IPS-15b (cell line): ENCODE measurements at regions not wholly inside any gene's neighbourhood (a gene's known extent, or its start where the extent isn't known, plus 50 kb on each side); places are given as distances from the start of the nearest gene placed in this dataset.

Experiments
- H3K27me3 ChIP-seq: one replicate; pipeline ENCODE4 v1.6.1; 2013; ENCODE audit warnings: low read length; ENCODE audit not compliant: control insufficient read depth, insufficient read depth
- H3K36me3 ChIP-seq: one replicate; pipeline ENCODE4 v1.6.1; 2013; ENCODE audit warnings: low read length; ENCODE audit not compliant: control insufficient read depth, insufficient read depth
- H3K4me1 ChIP-seq: one replicate; pipeline ENCODE4 v1.6.1; 2013; ENCODE audit warnings: mild to moderate bottlenecking, low read length; ENCODE audit not compliant: control insufficient read depth, insufficient read depth
- H3K4me3 ChIP-seq: one replicate; pipeline ENCODE4 v1.5.1; 2013; ENCODE audit warnings: low read depth, low read length
- H3K9ac ChIP-seq: one replicate; pipeline ENCODE4 v1.6.1; 2013; ENCODE audit warnings: low read depth, mild to moderate bottlenecking, low read length
- H3K9me3 ChIP-seq: one replicate; pipeline ENCODE4 v1.6.1; 2013; ENCODE audit warnings: mild to moderate bottlenecking, low read length; ENCODE audit not compliant: control insufficient read depth, insufficient read depth

DNA sequence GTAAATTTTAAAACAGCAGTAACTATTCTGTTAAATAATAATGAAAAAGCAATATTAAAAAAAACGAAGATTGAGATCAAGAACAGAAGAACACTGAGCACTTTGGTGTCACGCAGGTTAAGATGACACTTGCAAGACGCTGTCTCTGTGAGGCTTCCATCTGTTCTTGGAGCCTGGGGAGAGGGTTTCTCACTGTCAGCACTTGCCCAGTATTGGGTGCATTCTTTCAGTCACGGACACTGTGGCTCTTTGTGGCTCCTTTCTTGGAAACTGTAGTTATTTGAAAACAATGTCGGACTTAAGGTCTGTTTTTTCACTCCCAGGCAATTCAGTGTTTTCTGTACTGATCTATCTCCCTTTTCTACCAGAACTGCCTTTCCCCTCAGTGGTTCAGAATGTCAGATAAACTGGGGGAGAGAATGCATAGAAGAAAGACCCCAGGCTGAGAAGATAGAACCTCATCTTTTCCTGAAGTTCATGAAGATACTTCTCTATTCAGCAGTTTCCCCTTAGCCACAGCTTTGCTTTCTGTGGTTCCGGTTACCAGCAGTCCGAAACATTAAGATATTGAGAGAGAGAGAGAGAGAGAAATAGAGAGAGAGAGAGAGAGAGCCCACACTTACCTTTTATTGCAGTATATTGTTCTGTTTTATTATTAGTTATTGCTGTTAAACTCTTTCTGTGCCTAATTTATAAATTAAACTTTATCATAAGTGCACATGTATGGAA lies 283.3 kb downstream of the DCDC2C start:
- no peak overlapping the region for H3K9ac ChIP-seq
- no peaks in the 10 kb centered on the region for H3K9me3 ChIP-seq
- H3K4me1 ChIP-seq, result no peaks in the 10 kb centered on the region
- no peaks in the 10 kb centered on the region for H3K36me3 ChIP-seq
- H3K4me3 ChIP-seq, result no peak overlapping the region
- H3K27me3 ChIP-seq, result no peaks in the 10 kb centered on the region

DNA sequence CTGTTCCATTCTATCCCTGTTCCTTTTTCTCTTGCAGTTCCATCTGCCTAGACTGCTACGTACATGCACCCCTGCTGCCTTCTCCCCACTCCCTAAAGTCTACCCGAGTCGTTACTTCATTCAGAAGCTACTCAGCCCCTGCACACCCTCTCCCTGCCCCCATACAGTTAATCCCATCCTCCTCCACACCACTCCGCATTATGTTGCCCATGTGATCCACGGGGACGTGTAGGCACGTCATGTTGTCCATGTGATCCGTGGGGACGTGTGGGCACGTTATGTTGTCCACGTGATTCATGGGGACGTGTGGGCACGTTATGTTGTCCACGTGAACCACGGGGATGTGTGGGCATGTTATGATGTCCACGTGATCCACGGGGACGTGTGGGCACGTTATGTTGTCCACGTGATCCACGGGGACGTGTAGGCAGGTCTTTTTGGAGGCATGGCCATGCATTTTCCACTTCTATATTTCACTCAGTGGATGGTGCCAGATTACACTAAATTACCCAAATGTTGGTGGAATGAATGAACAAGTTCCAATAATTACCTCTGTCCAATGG lies 299.5 kb downstream of the DCDC2C start:
- no peaks in the 10 kb centered on the region for H3K4me1 ChIP-seq
- no peaks in the 10 kb centered on the region for H3K27me3 ChIP-seq
- no peaks in the 10 kb centered on the region for H3K9me3 ChIP-seq
- no peak overlapping the region for H3K9ac ChIP-seq
- no peaks in the 10 kb centered on the region for H3K36me3 ChIP-seq
- no peak overlapping the region for H3K4me3 ChIP-seq

DNA sequence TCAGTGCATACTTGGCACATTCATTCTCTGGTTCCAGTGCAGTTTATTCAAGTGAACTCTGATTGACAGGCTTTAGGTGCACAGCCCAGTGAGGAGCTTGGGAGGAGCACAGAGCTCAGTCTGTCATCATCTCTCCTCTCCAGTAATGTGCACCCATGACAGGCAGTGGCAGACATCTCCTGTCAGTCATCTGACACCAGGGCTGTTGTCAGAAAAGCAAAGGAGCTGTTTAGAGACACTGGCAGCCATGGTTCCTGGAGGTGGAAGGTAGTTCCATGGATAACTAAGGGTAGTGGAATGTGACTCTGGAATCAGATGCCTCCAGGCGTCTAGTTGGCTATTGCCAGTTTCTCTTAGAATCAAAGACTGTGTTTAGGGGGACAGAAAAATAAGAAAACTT lies 308.8 kb downstream of the DCDC2C start:
- H3K9me3 ChIP-seq, result peaks cover 3% of the 10 kb centered on the region
- H3K27me3 ChIP-seq, result no peaks in the 10 kb centered on the region
- no peak overlapping the region for H3K4me3 ChIP-seq
- no peaks in the 10 kb centered on the region for H3K36me3 ChIP-seq
- H3K9ac ChIP-seq, result no peak overlapping the region
- H3K4me1 ChIP-seq, result no peaks in the 10 kb centered on the region

DNA sequence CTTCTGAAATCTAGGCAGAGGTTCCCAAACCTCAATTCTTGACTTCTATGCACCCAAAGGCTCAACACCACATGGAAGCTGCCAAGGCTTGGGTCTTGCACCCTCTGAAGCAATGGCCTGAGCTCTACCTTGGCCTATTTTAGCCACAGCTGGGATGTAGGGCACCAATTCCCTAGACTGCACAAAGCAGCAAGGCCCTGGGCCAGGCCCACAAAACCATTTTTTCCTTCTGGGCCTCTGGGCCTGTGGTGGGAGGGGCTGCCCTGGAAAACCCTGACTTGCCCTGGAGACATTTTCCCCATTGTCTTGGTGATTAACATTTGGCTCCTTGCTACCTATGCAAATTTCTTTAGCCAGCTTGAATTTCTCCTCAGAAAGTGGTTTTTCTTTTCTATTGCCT lies 315.2 kb downstream of the DCDC2C start:
- Histone ChIP-seq H3K9me3 (no peaks in the 10 kb centered on the region), H3K4me3 (no peak overlapping the region), H3K27me3 (no peaks in the 10 kb centered on the region), H3K4me1 (no peaks in the 10 kb centered on the region), H3K9ac (no peak overlapping the region), H3K36me3 (no peaks in the 10 kb centered on the region)

DNA sequence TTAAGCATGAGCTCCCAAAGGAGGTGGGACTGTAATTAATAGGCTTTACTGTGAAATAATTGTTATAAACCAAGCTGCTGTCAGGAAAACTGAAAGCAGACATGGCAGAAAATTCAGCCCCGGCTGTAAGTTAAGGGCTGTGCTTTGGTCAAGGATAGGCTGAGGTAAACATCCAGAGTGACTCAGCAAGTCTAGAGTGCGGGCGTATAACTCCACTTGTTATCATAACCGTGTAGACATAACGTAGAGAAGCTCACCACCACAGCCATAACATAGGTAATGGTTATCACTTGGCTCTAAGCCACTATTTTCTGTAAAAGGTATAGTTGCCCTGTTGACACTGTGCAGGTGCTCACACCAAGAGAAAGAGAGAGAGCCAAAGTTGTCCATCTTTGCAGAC lies 316.8 kb downstream of the DCDC2C start:
- H3K36me3 ChIP-seq, result no peaks in the 10 kb centered on the region
- H3K4me1 ChIP-seq, result no peaks in the 10 kb centered on the region
- no peaks in the 10 kb centered on the region for H3K9me3 ChIP-seq
- H3K4me3 ChIP-seq, result no peak overlapping the region
- H3K9ac ChIP-seq, result no peak overlapping the region
- H3K27me3 ChIP-seq, result no peaks in the 10 kb centered on the region

DNA sequence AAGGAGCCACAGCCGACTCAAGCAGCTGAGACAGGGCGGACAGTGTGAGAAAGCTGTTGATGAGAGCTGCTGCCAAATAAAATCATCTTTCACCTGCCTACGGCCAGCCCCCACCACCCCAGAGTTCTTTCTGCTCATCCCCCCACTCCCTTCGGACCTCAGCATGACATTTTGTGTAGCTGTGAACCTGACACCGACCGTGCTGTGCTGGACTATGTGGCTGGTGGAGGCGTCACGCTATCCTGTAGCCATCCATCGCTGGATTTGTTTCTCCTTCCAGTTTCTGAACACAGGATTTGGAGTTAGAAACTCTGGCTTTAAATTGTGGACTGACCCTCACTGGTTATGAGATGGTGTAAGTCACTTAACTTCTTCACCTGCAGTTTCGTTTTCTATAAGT lies 317.3 kb downstream of the DCDC2C start:
- no peak overlapping the region for H3K9ac ChIP-seq
- H3K4me1 ChIP-seq, result no peaks in the 10 kb centered on the region
- H3K9me3 ChIP-seq, result no peaks in the 10 kb centered on the region
- no peak overlapping the region for H3K4me3 ChIP-seq
- H3K36me3 ChIP-seq, result no peaks in the 10 kb centered on the region
- H3K27me3 ChIP-seq, result no peaks in the 10 kb centered on the region

DNA sequence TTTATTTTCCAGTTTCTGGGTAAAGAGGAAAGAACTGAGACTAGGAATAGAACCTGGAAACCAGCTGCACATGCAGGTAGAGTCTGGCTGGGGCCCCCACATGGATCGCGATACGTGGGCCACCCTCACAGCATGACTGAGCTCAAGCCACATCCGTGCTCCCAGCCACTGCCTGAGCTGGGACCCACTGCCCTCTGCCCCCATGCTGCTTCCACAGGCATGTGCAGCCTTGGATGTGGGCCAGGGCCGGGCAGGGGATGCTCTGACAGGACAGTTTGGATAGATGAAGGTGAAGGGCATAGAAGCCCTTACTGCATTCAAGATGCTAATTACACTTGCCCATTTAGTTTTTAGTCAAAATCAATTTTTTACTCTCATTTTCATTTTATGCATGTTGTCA lies 321.2 kb downstream of the DCDC2C start:
- no peak overlapping the region for H3K9ac ChIP-seq
- H3K36me3 ChIP-seq, result no peaks in the 10 kb centered on the region
- H3K9me3 ChIP-seq, result no peaks in the 10 kb centered on the region
- H3K4me3 ChIP-seq, result no peak overlapping the region
- no peaks in the 10 kb centered on the region for H3K27me3 ChIP-seq
- no peaks in the 10 kb centered on the region for H3K4me1 ChIP-seq

DNA sequence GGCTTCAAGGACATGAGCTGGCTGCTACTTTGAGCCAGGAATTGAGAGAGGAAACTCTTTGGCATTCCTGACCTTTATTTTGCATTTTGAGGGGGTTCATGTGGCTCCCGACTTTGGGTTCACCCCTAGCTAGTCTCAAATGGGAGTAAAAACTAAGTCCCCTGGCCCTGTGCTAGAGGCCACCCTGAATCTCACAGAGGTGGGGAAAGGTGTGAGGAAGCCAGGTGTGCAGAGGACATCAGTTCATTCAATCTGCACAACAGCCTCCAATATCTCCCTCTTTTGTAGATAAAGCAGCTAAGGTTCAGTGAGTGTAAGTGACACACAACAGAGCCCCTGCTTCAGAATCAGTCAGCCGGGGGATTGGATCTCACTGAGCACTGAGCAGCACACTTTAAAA lies 325.7 kb downstream of the DCDC2C start:
- Histone ChIP-seq H3K9ac (no peak overlapping the region), H3K4me3 (no peak overlapping the region), H3K4me1 (no peaks in the 10 kb centered on the region), H3K36me3 (no peaks in the 10 kb centered on the region), H3K9me3 (no peaks in the 10 kb centered on the region), H3K27me3 (no peaks in the 10 kb centered on the region)

DNA sequence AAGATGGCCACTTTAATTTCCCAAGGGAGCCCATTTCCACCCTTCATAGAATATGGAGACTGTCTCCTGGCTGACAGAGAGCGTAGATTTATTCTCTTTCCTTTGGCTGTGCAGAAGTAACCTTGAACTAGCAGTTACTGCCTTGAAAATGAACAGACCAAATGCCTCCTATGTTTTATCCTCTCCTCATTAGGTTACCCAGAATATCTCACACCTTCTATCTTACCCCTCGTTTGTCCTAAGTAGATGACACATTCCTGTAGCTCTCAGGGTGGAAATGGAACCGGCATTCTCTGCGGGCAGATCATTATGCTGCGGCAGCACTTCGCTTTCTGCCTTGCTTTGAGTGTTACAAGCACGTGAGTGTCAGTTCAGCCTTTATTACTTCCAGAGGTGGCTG lies 336.5 kb downstream of the DCDC2C start:
- H3K27me3 ChIP-seq, result no peaks in the 10 kb centered on the region
- no peak overlapping the region for H3K9ac ChIP-seq
- H3K4me1 ChIP-seq, result no peaks in the 10 kb centered on the region
- H3K9me3 ChIP-seq, result peaks cover 10% of the 10 kb centered on the region
- no peaks in the 10 kb centered on the region for H3K36me3 ChIP-seq
- H3K4me3 ChIP-seq, result no peak overlapping the region

DNA sequence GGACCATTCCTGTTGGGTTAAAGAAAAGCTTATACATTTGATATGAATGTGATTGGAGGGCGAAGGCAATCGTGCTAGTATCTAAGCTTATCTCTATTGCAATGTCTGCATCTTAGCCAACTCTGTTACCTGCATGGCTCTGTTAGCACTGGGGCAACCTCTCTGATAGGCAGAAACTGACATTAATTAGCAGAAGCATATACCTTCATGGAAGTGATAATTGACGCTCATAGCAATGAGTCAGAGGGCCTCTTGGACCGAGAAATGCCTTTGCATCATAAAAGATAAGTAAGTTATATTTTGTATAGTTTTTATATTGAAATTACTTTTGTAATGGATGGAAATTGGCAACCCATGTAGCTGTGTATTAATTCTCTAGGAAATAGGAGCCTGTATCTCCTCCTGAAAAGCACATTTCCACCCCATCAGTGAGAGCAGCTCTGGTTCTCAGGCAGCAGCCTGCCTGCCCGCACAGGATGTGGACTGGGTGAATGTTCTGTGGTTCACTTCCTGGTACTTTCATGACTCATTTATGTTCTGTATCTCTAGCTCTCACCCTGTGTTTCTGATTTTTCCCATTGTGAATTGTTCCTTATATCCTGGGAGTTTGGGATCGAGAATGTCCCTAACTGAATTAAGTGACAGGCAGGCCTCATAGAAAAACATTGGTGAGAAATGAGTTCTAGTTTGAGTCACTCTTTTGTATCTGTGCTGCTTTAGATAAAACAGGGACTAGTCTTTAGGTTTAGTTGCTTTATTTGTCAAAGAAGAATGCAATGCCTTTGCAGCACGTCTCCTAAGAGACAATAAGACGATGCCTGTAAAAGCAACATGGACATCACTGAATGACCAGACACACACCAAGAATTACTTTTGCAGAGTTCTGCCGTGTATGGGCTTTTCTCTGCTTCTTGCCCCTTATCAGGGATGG lies 344.9 kb downstream of the DCDC2C start:
- Histone ChIP-seq H3K9me3 (no peaks in the 10 kb centered on the region), H3K4me1 (no peaks in the 10 kb centered on the region), H3K36me3 (no peaks in the 10 kb centered on the region), H3K9ac (no peak overlapping the region), H3K4me3 (no peak overlapping the region), H3K27me3 (no peaks in the 10 kb centered on the region)

DNA sequence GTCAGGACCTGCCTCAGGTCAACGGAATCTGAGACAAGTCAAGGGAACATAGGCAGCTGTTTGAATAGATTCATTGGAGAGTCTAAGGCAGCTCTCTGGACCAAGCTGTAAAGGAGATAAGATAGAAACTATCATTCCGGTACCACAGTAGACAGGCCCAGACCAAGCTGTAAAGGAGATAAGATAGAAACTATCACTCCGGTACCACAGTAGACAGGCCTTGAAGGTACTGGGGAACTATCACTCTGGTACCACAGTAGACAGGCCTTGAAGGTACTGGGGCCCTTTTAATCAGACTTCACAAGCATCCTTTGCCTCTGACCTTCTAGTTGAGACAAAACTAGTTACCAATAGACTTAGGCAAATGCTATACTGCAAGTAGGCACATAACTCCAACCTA lies 346.1 kb downstream of the DCDC2C start:
- no peak overlapping the region for H3K9ac ChIP-seq
- no peaks in the 10 kb centered on the region for H3K4me1 ChIP-seq
- H3K27me3 ChIP-seq, result no peaks in the 10 kb centered on the region
- no peak overlapping the region for H3K4me3 ChIP-seq
- no peaks in the 10 kb centered on the region for H3K36me3 ChIP-seq
- no peaks in the 10 kb centered on the region for H3K9me3 ChIP-seq
